22Rv1 (cell line): ENCODE measurements at regions not wholly inside any gene's neighbourhood (a gene's known extent, or its start where the extent isn't known, plus 50 kb on each side); places are given as distances from the start of the nearest gene placed in this dataset.

ENCODE experiments used
- CTCF ChIP-seq: fragments of 450-650 bp; IDR thresholded peaks from 2 replicates; pipeline ENCODE4 v1.5.1; 2017; ENCODE audit warnings: mild to moderate bottlenecking
- ZFX ChIP-seq: fragments of 450-650 bp; IDR thresholded peaks from 2 replicates; pipeline ENCODE4 v1.6.1; 2017; ENCODE audit warnings: antibody characterized with exemption, borderline replicate concordance

GRCh38 chr2:132278267-132278666 is 116.5 kb upstream of the ANKRD30BL start:
- TF ChIP-seq CTCF (no peak), ZFX (no peak)
